ENCODE measurements at regions not wholly inside any gene's neighbourhood (a gene's known extent, or its start where the extent isn't known, plus 50 kb on each side); places are given as distances from the start of the nearest gene placed in this dataset.

- ATAC-seq (no peak), DNase-seq (ENCODE audit: extremely low read depth in 1 of 4, low spot score in 3 of 4) (no peak), FAIRE-seq (no peak)
- ChIA-PET CTCF (ENCODE audit: low intra/inter-chr PET ratio) (no interaction called here), POLR2A (no interaction called here)
- H3K27me3 ChIP-seq (ENCODE audit: control insufficient read depth in 2 of 2, insufficient read depth in 2 of 2, low read length in 2 of 2), result no peaks in the 10 kb centered on the region
- H2AFZ ChIP-seq (ENCODE audit: low read depth, low read length), result no peak overlapping the region
- H3K9ac ChIP-seq (ENCODE audit: insufficient read depth in 1 of 2, low read depth in 2 of 2, low read length in 2 of 2), result no peak overlapping the region
- H3K36me3 ChIP-seq (ENCODE audit: control insufficient read depth, insufficient read depth, low read length), result no peaks in the 10 kb centered on the region
- H3K4me3 ChIP-seq, result no peak overlapping the region
- no peaks in the 10 kb centered on the region for H3K9me1 ChIP-seq (ENCODE audit: control insufficient read depth, insufficient read depth, low read length)
- H4K20me1 ChIP-seq (replicated peaks; ENCODE audit: control insufficient read depth, insufficient read depth, low read length), result no peaks in the 10 kb centered on the region
- H3K27ac ChIP-seq (ENCODE audit: extremely low read depth, low read depth, low read length), result no peak overlapping the region
- H3K79me2 ChIP-seq (ENCODE audit: control insufficient read depth, insufficient read depth, low read length), result no peaks in the 10 kb centered on the region
- WGBS (ENCODE audit: insufficient coverage, low coverage, missing lambda C conversion rate), result 3% methylated on average over 3 of the region's 3 CpGs
- no TSS peak for BruUV-seq (replicated peaks)
- in situ Hi-C loops (cut with MboI), result no loop called here
- H3K4me1 ChIP-seq (replicated peaks in 1 of 2; ENCODE audit: control insufficient read depth in 2 of 2, insufficient read depth in 2 of 2, low read length in 2 of 2), result no peaks in the 10 kb centered on the region
- H3K9me3 ChIP-seq (replicated peaks; ENCODE audit: control insufficient read depth, insufficient read depth, low read depth, low read length), result no peaks in the 10 kb centered on the region
- no peak overlapping the region for H3K4me2 ChIP-seq (ENCODE audit: insufficient read depth, low read length)
- intact Hi-C loops (cut with micrococcal nuclease), result no loop called here
- TF ChIP-seq ZNF407 (IDR thresholded peaks at IDR 0.05; ENCODE audit: low read depth), result no peak
- TF ChIP-seq CTCFL (IDR thresholded peaks at IDR 0.05; ENCODE audit: borderline replicate concordance, insufficient read depth, low read depth, low read length, poor library complexity, severe bottlenecking), result no peak
- TF ChIP-seq, protein P1, sequence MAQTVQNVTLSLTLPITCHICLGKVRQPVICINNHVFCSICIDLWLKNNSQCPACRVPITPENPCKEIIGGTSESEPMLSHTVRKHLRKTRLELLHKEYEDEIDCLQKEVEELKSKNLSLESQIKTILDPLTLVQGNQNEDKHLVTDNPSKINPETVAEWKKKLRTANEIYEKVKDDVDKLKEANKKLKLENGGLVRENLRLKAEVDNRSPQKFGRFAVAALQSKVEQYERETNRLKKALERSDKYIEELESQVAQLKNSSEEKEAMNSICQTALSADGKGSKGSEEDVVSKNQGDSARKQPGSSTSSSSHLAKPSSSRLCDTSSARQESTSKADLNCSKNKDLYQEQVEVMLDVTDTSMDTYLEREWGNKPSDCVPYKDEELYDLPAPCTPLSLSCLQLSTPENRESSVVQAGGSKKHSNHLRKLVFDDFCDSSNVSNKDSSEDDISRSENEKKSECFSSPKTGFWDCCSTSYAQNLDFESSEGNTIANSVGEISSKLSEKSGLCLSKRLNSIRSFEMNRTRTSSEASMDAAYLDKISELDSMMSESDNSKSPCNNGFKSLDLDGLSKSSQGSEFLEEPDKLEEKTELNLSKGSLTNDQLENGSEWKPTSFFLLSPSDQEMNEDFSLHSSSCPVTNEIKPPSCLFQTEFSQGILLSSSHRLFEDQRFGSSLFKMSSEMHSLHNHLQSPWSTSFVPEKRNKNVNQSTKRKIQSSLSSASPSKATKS (CRISPR knock-in tag; IDR thresholded peaks at IDR 0.05), result no peak
- TF ChIP-seq NR2C2 (CRISPR knock-in tag; IDR thresholded peaks at IDR 0.05), result no peak
- TF ChIP-seq NR2C2 (tag; IDR thresholded peaks at IDR 0.05), result no peak
- no peak for TF ChIP-seq SLC30A9 (CRISPR knock-in tag; IDR thresholded peaks at IDR 0.05)
- no peak for TF ChIP-seq SMAD4 (CRISPR knock-in tag; conservative IDR thresholded peaks at IDR 0.05)
- no peak for TF ChIP-seq ZNF174 (CRISPR knock-in tag; IDR thresholded peaks at IDR 0.05)
- no peak for TF ChIP-seq ZNF57 (CRISPR knock-in tag; IDR thresholded peaks at IDR 0.05)
- no peak for TF ChIP-seq PHF21A (IDR thresholded peaks at IDR 0.05; ENCODE audit: borderline replicate concordance, low read depth)
These were observed 289.2 kb upstream of the KLF12 start for GRCh38 chr13:74423434-74423833.

Measured in K562 (cell line).